Activated B cell treated with CpG ODN at 0.5 μM for 24 hours (primary cell): ENCODE measurements at regions not wholly inside any gene's neighbourhood (a gene's known extent, or its start where the extent isn't known, plus 50 kb on each side); places are given as distances from the start of the nearest gene placed in this dataset.

ENCODE experiments used
- ATAC-seq: fragments of 200-7000 bp; cut with Tn5 transposase; one replicate; pipeline ENCODE4 v1.10.0; 2021; ENCODE audit warnings: low read depth, mild to moderate bottlenecking, moderate library complexity
- CTCF ChIA-PET: fragments of 350-600 bp; sonication (Branson Sonifier 250); formaldehyde crosslinking; loops from one replicate; lab custom pipeline; 2021; ENCODE audit warnings: antibody characterized with exemption; lab: Charles Lee
- POLR2A ChIA-PET: fragments of 350-600 bp; sonication (Branson Sonifier 250); formaldehyde crosslinking; loops from one replicate; lab custom pipeline; 2021; ENCODE audit warnings: antibody characterized with exemption; lab: Charles Lee
- DNase-seq: peaks from one replicate; pipeline ENCODE4 v3.0.0; 2022
- H3K27ac Mint-ChIP-seq: one replicate; pipeline ENCODE4 v1.8.0; 2020; ENCODE audit warnings: mixed read lengths
- H3K27me3 Mint-ChIP-seq: one replicate; pipeline ENCODE4 v1.8.0; 2021; ENCODE audit warnings: mixed read lengths
- H3K36me3 Mint-ChIP-seq: one replicate; pipeline ENCODE4 v1.8.0; 2021; ENCODE audit warnings: low read depth, mixed read lengths
- H3K4me1 Mint-ChIP-seq: one replicate; pipeline ENCODE4 v1.8.0; 2021; ENCODE audit warnings: mixed read lengths
- H3K4me3 Mint-ChIP-seq: one replicate; pipeline ENCODE4 v1.8.0; 2020; ENCODE audit warnings: mild to moderate bottlenecking, mixed read lengths
- H3K9me3 Mint-ChIP-seq: one replicate; pipeline ENCODE4 v1.8.0; 2020; ENCODE audit warnings: mixed read lengths
- intact Hi-C: fragments of 100-400 bp; cut with micrococcal nuclease; formaldehyde crosslinking; loops from one replicate; pipeline ENCODE4 v1.15.1; 2024
- TF ChIP-seq, protein P1 (sequence below): fragments of 200-600 bp; IDR thresholded peaks from one replicate; pipeline ENCODE4 v1.8.0; 2022; ENCODE audit warnings: antibody characterized with exemption, mild to moderate bottlenecking

DNA sequence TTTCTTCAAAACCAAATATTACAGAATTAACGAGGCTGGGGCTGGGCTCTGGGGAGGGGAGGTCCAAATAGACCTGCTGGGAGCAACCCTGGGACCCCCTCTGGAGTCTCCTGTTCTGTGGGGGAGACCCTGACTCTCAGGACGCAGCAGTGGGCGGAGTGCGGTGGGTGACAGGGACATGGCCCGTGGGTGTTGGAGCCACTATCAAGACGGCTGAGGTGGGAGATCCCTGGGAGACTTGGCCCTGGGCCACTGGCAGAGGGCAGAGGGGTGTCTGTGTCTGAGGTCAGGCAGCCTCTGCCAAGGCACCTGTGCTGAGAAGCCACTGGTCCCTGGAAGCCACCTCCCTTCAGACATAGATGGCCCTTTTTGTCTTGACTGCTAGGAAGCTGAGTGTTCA lies 79.5 kb upstream of the CTDP1 start:
- intact Hi-C loops: no loop called here
- ATAC-seq (no peak), DNase-seq (no peak)
- TF ChIP-seq, protein P1, sequence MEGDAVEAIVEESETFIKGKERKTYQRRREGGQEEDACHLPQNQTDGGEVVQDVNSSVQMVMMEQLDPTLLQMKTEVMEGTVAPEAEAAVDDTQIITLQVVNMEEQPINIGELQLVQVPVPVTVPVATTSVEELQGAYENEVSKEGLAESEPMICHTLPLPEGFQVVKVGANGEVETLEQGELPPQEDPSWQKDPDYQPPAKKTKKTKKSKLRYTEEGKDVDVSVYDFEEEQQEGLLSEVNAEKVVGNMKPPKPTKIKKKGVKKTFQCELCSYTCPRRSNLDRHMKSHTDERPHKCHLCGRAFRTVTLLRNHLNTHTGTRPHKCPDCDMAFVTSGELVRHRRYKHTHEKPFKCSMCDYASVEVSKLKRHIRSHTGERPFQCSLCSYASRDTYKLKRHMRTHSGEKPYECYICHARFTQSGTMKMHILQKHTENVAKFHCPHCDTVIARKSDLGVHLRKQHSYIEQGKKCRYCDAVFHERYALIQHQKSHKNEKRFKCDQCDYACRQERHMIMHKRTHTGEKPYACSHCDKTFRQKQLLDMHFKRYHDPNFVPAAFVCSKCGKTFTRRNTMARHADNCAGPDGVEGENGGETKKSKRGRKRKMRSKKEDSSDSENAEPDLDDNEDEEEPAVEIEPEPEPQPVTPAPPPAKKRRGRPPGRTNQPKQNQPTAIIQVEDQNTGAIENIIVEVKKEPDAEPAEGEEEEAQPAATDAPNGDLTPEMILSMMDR: no peak
- H3K4me1 Mint-ChIP-seq: no peaks in the 10 kb centered on the region
- no peak overlapping the region for H3K27ac Mint-ChIP-seq
- H3K9me3 Mint-ChIP-seq: no peaks in the 10 kb centered on the region
- peaks cover 4% of the 10 kb centered on the region for H3K27me3 Mint-ChIP-seq
- no peaks in the 10 kb centered on the region for H3K36me3 Mint-ChIP-seq
- CTCF ChIA-PET: no interaction called here
- POLR2A ChIA-PET: no interaction called here
- no peak overlapping the region for H3K4me3 Mint-ChIP-seq

DNA sequence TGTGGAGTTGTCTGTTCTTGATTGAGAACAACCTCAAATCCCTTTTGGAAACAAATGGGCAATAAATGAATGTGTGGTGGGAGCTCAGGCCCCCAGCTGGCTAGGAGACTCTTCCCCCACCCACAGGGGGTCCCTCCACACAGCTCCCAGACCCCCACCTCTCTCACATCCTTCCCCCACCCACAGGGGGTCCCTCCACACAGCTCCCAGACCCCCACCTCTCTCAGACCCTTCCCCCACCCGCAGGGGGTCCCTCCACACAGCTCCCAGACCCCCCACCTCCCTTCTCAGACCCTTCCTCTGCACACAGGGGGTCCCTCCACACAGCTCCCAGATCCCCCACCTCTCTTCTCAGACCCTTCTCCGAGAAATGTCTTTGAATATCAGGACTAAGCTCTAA lies 79.0 kb upstream of the CTDP1 start:
- intact Hi-C loops: no loop called here
- TF ChIP-seq, protein P1: no peak
- POLR2A ChIA-PET: no interaction called here
- Mint-ChIP-seq H3K27me3 (peaks cover 4% of the 10 kb centered on the region), H3K9me3 (no peaks in the 10 kb centered on the region), H3K36me3 (no peaks in the 10 kb centered on the region), H3K4me3 (no peak overlapping the region), H3K4me1 (no peaks in the 10 kb centered on the region), H3K27ac (no peak overlapping the region)
- DNase-seq: no peak
- no peak for ATAC-seq
- CTCF ChIA-PET: no interaction called here

DNA sequence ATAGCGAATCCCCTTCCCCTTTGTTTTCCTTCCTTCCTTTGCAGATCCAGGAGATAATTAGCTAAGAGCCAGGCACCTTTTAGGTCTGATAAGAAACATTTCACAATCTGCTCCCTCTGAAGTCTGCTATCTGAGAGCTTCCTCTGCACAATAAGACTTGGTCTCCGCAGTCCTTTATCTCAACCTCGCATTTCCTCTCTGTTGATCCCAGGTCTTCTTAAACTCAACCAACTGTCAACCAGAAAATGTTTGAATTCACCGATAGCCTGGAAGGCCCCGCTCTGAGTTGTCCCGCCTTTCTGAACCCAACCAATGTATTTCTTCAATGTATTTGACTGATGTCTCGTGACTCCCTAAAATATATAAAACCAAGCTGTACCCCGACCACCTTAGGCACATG lies 78.4 kb upstream of the CTDP1 start:
- no peaks in the 10 kb centered on the region for H3K9me3 Mint-ChIP-seq
- TF ChIP-seq, protein P1: no peak
- DNase-seq: no peak
- H3K27ac Mint-ChIP-seq: no peak overlapping the region
- H3K4me1 Mint-ChIP-seq: no peaks in the 10 kb centered on the region
- intact Hi-C loops: no loop called here
- H3K36me3 Mint-ChIP-seq: no peaks in the 10 kb centered on the region
- ChIA-PET POLR2A (no interaction called here), CTCF (interaction anchor here (0.6 kb wide), 1 partner anchor 570 kb away, joined by 4 read pairs; no protein-coding TSS in a partner anchor)
- ATAC-seq: no peak
- H3K27me3 Mint-ChIP-seq: peaks cover 4% of the 10 kb centered on the region
- H3K4me3 Mint-ChIP-seq: no peak overlapping the region

DNA sequence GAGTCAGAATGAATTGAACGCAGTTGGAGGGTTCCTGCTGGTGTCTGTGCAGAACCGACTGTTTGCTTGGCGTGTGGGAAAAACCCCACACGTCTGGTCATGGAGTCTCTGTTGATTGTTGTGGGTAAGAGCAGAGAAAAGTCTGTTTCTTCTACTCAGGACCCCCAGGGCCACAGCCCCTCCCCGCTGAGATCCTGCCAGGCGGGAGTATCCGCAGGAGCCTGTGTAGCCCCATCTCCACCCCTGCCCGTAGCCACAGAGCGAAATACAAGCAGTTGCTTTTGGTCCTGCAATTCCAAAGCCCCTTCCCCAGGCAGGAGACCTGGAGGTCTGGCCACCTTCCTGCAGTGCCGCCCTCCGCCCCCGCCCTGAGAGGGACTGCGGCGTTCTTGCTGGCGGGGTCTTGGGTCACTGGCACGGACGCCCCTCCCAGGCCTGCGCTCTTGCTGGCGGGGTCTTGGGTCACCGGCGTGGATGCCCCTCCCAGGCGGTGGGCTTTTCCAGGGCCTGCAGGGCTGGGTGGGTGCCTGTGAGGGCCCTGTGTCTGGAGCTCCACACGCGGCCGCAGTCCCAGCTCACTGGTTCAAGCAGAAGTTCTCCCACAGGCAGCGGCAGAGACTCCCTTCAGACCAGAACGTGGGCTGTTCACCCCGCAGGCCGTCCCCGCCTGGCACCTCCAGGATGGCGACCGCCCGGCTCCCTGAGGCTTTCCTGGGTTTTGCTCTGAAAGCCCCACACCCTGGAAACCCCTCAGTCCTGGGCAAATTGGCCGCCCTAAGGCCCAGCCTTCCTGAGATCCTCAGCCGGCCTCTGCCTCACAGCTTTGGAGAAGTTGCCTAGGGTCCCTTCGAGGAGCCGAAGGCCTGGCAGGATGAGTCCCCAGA lies 76.0 kb upstream of the CTDP1 start:
- intact Hi-C loops: no loop called here
- Mint-ChIP-seq H3K36me3 (no peaks in the 10 kb centered on the region), H3K9me3 (no peaks in the 10 kb centered on the region), H3K27me3 (peaks cover 4% of the 10 kb centered on the region), H3K4me1 (no peaks in the 10 kb centered on the region), H3K27ac (no peak overlapping the region), H3K4me3 (no peak overlapping the region)
- TF ChIP-seq, protein P1: no peak
- DNase-seq (no peak), ATAC-seq (no peak)
- ChIA-PET CTCF (no interaction called here), POLR2A (no interaction called here)

DNA sequence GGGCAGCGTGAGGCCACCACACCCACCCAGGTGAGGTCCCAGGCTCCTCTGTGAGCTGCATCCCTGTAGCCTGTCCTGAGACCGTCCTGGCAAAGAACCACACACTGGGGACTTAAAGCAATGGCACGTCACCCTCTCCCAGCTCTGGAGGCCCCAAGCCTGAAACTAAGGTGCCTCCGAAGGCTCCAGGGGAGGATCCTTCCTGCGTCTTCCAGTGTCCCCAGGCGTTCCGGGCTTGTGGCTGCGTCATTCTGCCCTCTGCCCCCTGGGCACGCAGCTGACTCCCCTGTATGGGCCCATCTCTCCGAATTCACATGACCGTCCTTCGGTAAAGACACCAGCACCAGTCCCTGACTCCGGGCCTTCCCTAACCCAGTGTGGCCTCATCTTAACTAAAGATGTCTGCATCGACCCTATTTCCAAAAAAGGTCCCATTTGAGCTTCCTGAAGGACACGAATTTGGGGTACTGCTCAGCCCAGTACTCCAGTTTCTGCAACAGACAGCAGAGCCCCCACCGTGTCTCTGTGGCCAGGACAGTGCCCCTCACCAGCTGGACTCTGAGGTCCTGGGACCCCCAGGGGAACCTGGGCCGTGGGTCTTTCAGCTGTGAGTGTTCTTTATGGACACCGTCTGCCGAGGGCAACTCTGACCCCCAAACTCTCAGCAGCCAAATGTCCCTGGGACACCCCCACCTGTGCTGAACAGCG lies 75.2 kb upstream of the CTDP1 start:
- H3K4me1 Mint-ChIP-seq: no peaks in the 10 kb centered on the region
- intact Hi-C loops: no loop called here
- no peaks in the 10 kb centered on the region for H3K9me3 Mint-ChIP-seq
- TF ChIP-seq, protein P1: no peak
- ATAC-seq (no peak), DNase-seq (no peak)
- H3K36me3 Mint-ChIP-seq: no peaks in the 10 kb centered on the region
- H3K27ac Mint-ChIP-seq: no peak overlapping the region
- no peak overlapping the region for H3K4me3 Mint-ChIP-seq
- ChIA-PET POLR2A (no interaction called here), CTCF (no interaction called here)
- peaks cover 4% of the 10 kb centered on the region for H3K27me3 Mint-ChIP-seq
